Adrenal gland (tissue), 5 donors: ENCODE measurements at regions not wholly inside any gene's neighbourhood (a gene's known extent, or its start where the extent isn't known, plus 50 kb on each side); places are given as distances from the start of the nearest gene placed in this dataset.

Experiments
- CTCF ChIP-seq, 6 experiments: fragments of 450-650 bp in 4 of 6; fragments of 200-600 bp in 2 of 6; sonication (generic) in 1 of 6; IDR thresholded peaks; 1 replicate in 5 of 6; 2 replicates in 1 of 6; pipeline versions ENCODE4 v1.5.1 to v1.8.0; 2016 to 2021; ENCODE audit warnings: antibody characterized with exemption in 6 of 6, mild to moderate bottlenecking in 2 of 6, moderate library complexity in 1 of 6
- POLR2A ChIP-seq, 2 donors: fragments of 450-650 bp; IDR thresholded peaks; one replicate each; pipeline ENCODE4 v1.6.1; 2017; ENCODE audit warnings: antibody characterized with exemption in 2 of 2, mild to moderate bottlenecking in 2 of 2, moderate library complexity in 1 of 2
- donor health status: DM: no; HTN: no; CAD: no.

DNA sequence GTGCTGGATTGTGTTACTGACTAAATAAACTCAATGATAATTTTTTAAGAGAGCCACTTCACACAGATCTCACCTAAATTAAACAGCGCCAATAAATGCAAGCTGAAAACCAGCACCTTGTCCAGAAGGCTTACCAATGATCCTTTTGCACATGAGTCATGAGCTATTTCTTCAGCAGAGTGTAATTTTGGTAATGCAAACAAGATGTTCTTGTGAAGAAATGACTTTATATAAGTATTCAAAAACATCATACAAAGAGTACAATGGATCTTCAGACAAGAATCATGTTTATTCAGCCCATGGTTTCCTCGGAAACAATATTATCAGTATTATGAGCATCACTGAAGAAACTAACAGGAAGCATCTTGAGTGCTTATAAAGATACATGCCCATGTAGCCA, 263.8 kb upstream of the UBE2E2 start:
- no peak for TF ChIP-seq CTCF (IDR thresholded peaks at IDR 0.05)
- no peak for TF ChIP-seq POLR2A (IDR thresholded peaks at IDR 0.05)
